ENCODE measurements at regions not wholly inside any gene's neighbourhood (a gene's known extent, or its start where the extent isn't known, plus 50 kb on each side); places are given as distances from the start of the nearest gene placed in this dataset.

- DNase-seq (ENCODE audit: extremely low spot score) = no peak
- H3K27ac ChIP-seq (ENCODE audit: low read depth) = no peak overlapping the region
- H3K36me3 ChIP-seq (ENCODE audit: insufficient read depth) = no peaks in the 10 kb centered on the region
- no peak overlapping the region for H3K4me3 ChIP-seq (ENCODE audit: low read depth, low read length)
- H3K4me1 ChIP-seq (ENCODE audit: insufficient read depth) = no peaks in the 10 kb centered on the region
- 77% methylated on average over 11 of the region's 11 CpGs for WGBS
Observed at GRCh38 chr16:86087896-86088230, 188.9 kb downstream of the IRF8 start.

GRCh38 chr16:86088287-86088686 lies 189.3 kb downstream of the IRF8 start:
- Histone ChIP-seq H3K4me3 (ENCODE audit: low read depth, low read length) (no peak overlapping the region), H3K36me3 (ENCODE audit: insufficient read depth) (no peaks in the 10 kb centered on the region), H3K27ac (ENCODE audit: low read depth) (no peak overlapping the region), H3K4me1 (ENCODE audit: insufficient read depth) (no peaks in the 10 kb centered on the region)
- WGBS = 76% methylated on average over 5 of the region's 5 CpGs
- DNase-seq (ENCODE audit: extremely low spot score) = no peak

GRCh38 chr16:86088816-86089215 lies 189.9 kb downstream of the IRF8 start:
- 96% methylated on average over 9 of the region's 9 CpGs for WGBS
- H3K27ac ChIP-seq (ENCODE audit: low read depth) = no peak overlapping the region
- no peak for DNase-seq (ENCODE audit: extremely low spot score)
- no peak overlapping the region for H3K4me3 ChIP-seq (ENCODE audit: low read depth, low read length)
- no peaks in the 10 kb centered on the region for H3K4me1 ChIP-seq (ENCODE audit: insufficient read depth)
- H3K36me3 ChIP-seq (ENCODE audit: insufficient read depth) = no peaks in the 10 kb centered on the region

- 89% methylated on average over 14 of the region's 14 CpGs for WGBS
- no peak for DNase-seq (ENCODE audit: extremely low spot score)
Observed at GRCh38 chr16:86089334-86089900, 190.5 kb downstream of the IRF8 start.

GRCh38 chr16:86089991-86090390 lies 191.0 kb downstream of the IRF8 start:
- no peak for DNase-seq (ENCODE audit: extremely low spot score)
- WGBS = 84% methylated on average over 5 of the region's 5 CpGs
- Histone ChIP-seq H3K4me3 (ENCODE audit: low read depth, low read length) (no peak overlapping the region), H3K4me1 (ENCODE audit: insufficient read depth) (no peaks in the 10 kb centered on the region), H3K36me3 (ENCODE audit: insufficient read depth) (no peaks in the 10 kb centered on the region), H3K27ac (ENCODE audit: low read depth) (no peak overlapping the region)

More at GRCh38 chr16:86089334-86089900, 190.5 kb downstream of the IRF8 start:
- Histone ChIP-seq H3K4me1 (ENCODE audit: insufficient read depth) (no peaks in the 10 kb centered on the region), H3K4me3 (ENCODE audit: low read depth, low read length) (no peak overlapping the region), H3K27ac (ENCODE audit: low read depth) (no peak overlapping the region), H3K36me3 (ENCODE audit: insufficient read depth) (no peaks in the 10 kb centered on the region)

- no peak for DNase-seq (ENCODE audit: extremely low spot score)
- no peak overlapping the region for H3K4me3 ChIP-seq (ENCODE audit: low read depth, low read length)
- no peaks in the 10 kb centered on the region for H3K36me3 ChIP-seq (ENCODE audit: insufficient read depth)
- 78% methylated on average over 9 of the region's 9 CpGs for WGBS
- H3K4me1 ChIP-seq (ENCODE audit: insufficient read depth) = no peaks in the 10 kb centered on the region
- no peak overlapping the region for H3K27ac ChIP-seq (ENCODE audit: low read depth)
Observed at GRCh38 chr16:86090461-86091170, 191.7 kb downstream of the IRF8 start.

- Histone ChIP-seq H3K4me3 (ENCODE audit: low read depth, low read length) (no peak overlapping the region), H3K4me1 (ENCODE audit: insufficient read depth) (no peaks in the 10 kb centered on the region), H3K36me3 (ENCODE audit: insufficient read depth) (no peaks in the 10 kb centered on the region), H3K27ac (ENCODE audit: low read depth) (no peak overlapping the region)
- WGBS = 95% methylated on average over 7 of the region's 7 CpGs
- DNase-seq (ENCODE audit: extremely low spot score) = no peak
Observed at GRCh38 chr16:86091976-86092375, 193.0 kb downstream of the IRF8 start.

- no peak overlapping the region for H3K4me3 ChIP-seq (ENCODE audit: low read depth, low read length)
- no peaks in the 10 kb centered on the region for H3K36me3 ChIP-seq (ENCODE audit: insufficient read depth)
- WGBS = 94% methylated on average over 27 of the region's 27 CpGs
- H3K4me1 ChIP-seq (ENCODE audit: insufficient read depth) = no peaks in the 10 kb centered on the region
- no peak for DNase-seq (ENCODE audit: extremely low spot score)
- H3K27ac ChIP-seq (ENCODE audit: low read depth) = no peak overlapping the region
Observed at GRCh38 chr16:86092586-86093480, 193.9 kb downstream of the IRF8 start.

- H3K27ac ChIP-seq (ENCODE audit: low read depth) = no peak overlapping the region
- no peak for DNase-seq (ENCODE audit: extremely low spot score)
- no peak overlapping the region for H3K4me3 ChIP-seq (ENCODE audit: low read depth, low read length)
- no peaks in the 10 kb centered on the region for H3K4me1 ChIP-seq (ENCODE audit: insufficient read depth)
- 78% methylated on average over 14 of the region's 14 CpGs for WGBS
- H3K36me3 ChIP-seq (ENCODE audit: insufficient read depth) = no peaks in the 10 kb centered on the region
Observed at GRCh38 chr16:86093801-86094750, 195.1 kb downstream of the IRF8 start.

GRCh38 chr16:86095131-86095752 lies 196.3 kb downstream of the IRF8 start:
- no peak for DNase-seq (ENCODE audit: extremely low spot score)
- WGBS = 89% methylated on average over 15 of the region's 15 CpGs
- H3K36me3 ChIP-seq (ENCODE audit: insufficient read depth) = no peaks in the 10 kb centered on the region
- H3K27ac ChIP-seq (ENCODE audit: low read depth) = no peak overlapping the region
- H3K4me3 ChIP-seq (ENCODE audit: low read depth, low read length) = no peak overlapping the region
- no peaks in the 10 kb centered on the region for H3K4me1 ChIP-seq (ENCODE audit: insufficient read depth)

GRCh38 chr16:86095906-86096485 lies 197.0 kb downstream of the IRF8 start:
- Histone ChIP-seq H3K36me3 (ENCODE audit: insufficient read depth) (no peaks in the 10 kb centered on the region), H3K4me1 (ENCODE audit: insufficient read depth) (no peaks in the 10 kb centered on the region), H3K27ac (ENCODE audit: low read depth) (no peak overlapping the region), H3K4me3 (ENCODE audit: low read depth, low read length) (no peak overlapping the region)
- no peak for DNase-seq (ENCODE audit: extremely low spot score)
- 92% methylated on average over 6 of the region's 6 CpGs for WGBS

GRCh38 chr16:86096850-86097249 lies 197.9 kb downstream of the IRF8 start:
- H3K36me3 ChIP-seq (ENCODE audit: insufficient read depth) = no peaks in the 10 kb centered on the region
- no peak for DNase-seq (ENCODE audit: extremely low spot score)
- no peak overlapping the region for H3K4me3 ChIP-seq (ENCODE audit: low read depth, low read length)
- 92% methylated on average over 7 of the region's 7 CpGs for WGBS
- H3K4me1 ChIP-seq (ENCODE audit: insufficient read depth) = no peaks in the 10 kb centered on the region
- H3K27ac ChIP-seq (ENCODE audit: low read depth) = no peak overlapping the region
